ENCODE measurements at regions not wholly inside any gene's neighbourhood (a gene's known extent, or its start where the extent isn't known, plus 50 kb on each side); places are given as distances from the start of the nearest gene placed in this dataset.

DNA sequence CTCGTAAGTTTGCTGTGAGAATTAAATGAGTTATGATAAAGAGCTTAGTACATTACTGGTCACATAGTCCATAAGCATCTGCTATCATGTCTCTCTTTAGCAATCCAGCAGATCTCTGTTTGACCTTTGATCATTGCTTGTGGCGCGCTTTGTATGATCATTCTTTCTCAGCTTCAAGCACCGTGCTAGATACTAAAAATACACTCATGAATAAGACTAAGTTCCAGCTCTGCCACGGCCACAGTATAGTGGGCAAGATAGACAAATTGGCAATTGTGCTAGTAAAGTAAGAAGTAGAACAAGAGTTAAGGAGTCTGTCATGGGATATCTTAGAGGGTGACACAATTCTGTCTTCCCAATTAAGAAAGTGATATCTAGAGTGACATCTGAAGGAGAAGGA, 75.2 kb upstream of the ADGRF1 start:
- no peak for DNase-seq (ENCODE audit: low spot score)

DNA sequence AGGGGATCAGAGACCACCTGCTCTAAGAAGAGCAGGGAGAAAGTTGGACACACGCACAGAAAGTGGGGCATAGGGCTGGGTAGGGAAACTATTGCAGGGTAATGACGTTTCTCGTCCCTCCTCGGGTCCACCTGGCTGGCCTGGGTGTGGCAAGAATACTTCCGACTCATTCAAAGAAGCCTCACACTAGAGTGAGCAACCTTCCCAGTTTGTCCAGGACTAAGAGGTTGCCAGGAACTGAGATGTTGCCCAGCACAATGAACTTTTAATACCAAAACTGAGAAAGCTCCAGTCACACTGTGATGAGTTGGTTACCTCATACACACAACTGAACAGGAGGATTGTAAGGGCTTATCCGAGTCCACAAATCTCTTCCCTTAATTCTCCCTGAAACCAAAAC, 74.5 kb upstream of the ADGRF1 start:
- DNase-seq (ENCODE audit: low spot score), result no peak

DNA sequence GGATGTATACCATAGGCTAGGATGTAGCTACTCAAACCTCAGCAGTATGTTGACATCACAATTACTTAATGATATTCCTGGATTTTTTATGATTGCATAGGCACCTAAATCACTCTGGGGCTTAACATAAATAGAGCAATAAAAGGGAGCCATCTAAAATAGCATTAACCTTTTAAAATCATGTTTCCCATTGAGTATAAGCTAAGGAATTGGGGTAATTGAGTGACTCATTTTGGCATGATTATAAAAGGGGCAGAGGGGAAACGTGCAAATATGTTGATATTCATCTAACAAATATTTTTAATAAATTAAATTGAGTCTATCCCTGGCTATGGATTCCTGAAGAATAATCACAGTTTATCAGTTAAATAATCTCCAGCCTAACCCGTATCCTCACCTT, 74.0 kb upstream of the ADGRF1 start:
- no peak for DNase-seq (ENCODE audit: low spot score)

GRCh38 chr6:47114460-47114859, 72.3 kb upstream of the ADGRF1 start:
- DNase-seq (ENCODE audit: low spot score), result no peak

DNA sequence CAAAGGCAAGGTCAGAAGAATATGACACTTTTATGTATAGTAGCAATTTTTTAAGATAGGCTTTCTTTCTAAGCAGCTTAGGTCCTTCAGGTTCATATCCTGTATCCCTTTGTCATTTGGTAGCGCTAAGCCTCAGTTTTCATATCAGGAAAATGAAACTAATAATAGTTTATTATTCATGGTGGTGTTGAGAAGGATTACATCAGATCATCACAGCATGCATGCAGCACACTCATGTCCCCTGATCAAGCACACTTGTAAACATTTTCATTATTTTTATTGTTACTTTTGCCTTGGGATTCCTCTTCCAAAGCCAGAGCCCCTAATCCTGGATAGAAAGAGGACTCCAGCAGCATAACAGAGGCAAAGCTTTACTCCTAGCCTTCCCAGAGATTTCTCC, 70.2 kb upstream of the ADGRF1 start:
- no peak for DNase-seq (ENCODE audit: low spot score)

- no peak for DNase-seq (ENCODE audit: low spot score)
These were observed 69.6 kb upstream of the ADGRF1 start for GRCh38 chr6:47111685-47112084.

- no peak for DNase-seq (ENCODE audit: low spot score)
These were observed 67.1 kb upstream of the ADGRF1 start for GRCh38 chr6:47109281-47109680.

DNA sequence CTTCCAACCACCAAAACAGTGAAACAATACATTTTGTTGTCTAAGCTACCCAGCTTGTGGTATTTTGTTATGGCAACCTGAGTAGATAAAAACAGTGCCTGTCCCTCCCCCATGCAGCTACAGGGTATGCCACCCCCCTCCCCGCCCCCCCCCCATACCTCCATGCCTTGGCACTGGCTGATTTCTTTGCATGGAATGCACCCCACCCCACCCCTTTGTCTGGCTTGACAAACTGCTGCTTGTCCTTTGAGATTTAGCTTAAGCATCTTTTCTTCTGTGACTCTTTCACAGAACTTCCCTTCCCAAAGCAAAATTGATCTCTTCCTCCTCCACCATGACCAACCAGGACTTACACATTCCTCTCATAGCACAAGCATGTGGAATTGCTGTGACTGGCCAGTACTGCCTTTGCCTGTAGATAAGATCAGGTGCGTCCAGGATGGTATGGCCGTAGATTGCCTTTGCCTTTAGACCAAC, 64.6 kb upstream of the ADGRF1 start:
- no peak for DNase-seq (ENCODE audit: low spot score)

GRCh38 chr6:47106216-47106615, 64.1 kb upstream of the ADGRF1 start:
- no peak for DNase-seq (ENCODE audit: low spot score)

GRCh38 chr6:47105469-47106178, 63.5 kb upstream of the ADGRF1 start:
- no peak for DNase-seq (ENCODE audit: low spot score)

DNA sequence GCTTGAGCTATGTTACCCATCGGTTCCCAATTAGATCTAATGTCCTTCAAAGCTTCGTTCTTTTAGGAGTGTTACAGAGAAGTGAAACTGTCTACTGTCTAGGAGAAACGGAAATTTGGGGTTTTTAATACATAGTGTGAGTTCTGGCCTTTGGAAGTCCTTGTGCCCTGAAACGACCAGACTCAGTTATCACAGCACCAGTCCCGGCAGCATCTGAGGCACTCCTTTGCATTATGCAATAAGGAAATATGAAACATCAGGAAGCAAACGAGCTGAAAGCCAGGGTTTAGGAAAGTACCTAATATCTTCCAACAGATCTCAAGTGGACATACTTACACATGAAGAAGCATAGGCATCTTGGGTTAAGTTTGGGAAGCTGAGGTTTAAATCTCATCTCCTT, 61.8 kb upstream of the ADGRF1 start:
- peak; percentile 10 for DNase-seq (ENCODE audit: low spot score)

DNA sequence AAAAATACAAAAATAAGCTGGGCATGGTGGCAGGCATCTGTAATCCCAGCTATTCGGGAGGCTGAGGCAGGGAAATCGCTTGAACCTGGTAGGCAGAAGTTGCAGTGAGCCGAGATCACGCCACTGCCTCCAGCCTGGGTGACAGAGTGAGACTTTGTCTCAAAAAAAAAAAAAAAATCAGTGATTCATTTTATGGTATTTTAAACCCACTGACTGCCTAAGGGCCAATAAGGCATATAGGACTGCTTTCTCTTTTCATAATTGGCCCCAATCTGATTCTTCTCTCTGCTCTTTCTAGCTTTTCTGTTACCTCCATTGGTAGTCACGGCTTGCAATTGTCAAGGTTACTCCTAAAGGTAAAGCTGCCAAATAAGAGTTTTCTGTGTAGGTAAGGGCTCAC, 60.2 kb upstream of the ADGRF1 start:
- no peak for DNase-seq (ENCODE audit: low spot score)

DNA sequence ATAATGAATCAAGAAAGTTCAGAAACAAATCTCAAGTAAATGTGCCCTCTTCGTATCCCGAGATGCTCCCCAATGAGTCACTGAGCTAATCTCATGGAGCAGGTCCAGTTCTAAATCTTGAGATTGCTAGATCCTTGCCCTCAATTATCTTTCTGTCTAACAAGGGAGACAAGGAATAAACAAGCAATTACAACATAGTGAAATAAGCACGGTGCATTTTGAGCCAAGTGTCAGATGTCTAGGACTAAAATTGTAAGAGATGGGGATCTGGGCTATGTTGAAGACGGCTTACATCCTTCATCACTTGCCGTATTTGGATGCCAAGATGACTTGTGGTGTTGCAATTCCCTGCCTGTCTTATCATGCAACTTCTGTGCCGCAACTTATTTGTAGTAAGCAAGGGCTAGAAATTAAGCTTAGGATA, 56.5 kb upstream of the ADGRF1 start:
- DNase-seq (ENCODE audit: low spot score), result no peak

DNA sequence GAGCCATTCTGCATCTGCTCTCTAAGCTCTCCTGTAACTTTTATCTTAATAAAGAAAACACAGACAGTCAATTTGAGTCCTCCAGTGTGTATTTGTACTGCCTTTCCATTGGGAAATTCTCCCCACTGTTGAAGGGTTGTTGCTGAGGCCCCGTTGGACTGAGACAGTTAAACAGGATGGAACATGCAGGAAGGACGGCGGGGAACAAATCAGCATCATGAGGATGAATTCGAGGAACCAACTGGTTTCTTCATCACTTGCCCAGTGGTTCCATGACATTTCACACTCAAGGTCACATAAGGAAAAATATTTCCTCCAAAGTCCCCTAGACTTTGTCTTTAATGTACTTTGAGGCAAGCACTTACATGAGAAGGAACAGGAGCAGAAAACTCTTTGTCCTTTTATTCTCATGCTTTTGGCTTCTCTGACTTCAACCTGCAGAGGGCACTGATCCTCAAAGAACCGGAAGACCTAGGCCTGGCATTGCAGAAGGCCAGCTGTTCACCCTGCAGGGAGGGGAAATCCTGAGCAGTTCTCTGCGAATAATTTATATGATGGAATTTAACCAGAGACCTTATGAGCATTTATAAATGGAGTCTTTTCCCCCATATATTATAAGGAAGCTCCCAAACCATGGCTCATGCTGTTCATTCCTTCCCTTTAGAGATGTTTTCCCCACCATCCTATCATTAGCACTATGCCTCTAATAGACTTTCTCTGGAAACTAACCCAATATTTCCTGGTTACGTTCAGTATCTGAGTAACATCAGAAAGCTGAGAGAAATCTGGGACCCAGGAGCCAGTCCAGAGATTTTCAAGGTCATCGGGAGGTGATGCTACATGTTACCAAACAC, 55.2 kb upstream of the ADGRF1 start:
- peak; percentile 77 for DNase-seq (ENCODE audit: low spot score)

DNA sequence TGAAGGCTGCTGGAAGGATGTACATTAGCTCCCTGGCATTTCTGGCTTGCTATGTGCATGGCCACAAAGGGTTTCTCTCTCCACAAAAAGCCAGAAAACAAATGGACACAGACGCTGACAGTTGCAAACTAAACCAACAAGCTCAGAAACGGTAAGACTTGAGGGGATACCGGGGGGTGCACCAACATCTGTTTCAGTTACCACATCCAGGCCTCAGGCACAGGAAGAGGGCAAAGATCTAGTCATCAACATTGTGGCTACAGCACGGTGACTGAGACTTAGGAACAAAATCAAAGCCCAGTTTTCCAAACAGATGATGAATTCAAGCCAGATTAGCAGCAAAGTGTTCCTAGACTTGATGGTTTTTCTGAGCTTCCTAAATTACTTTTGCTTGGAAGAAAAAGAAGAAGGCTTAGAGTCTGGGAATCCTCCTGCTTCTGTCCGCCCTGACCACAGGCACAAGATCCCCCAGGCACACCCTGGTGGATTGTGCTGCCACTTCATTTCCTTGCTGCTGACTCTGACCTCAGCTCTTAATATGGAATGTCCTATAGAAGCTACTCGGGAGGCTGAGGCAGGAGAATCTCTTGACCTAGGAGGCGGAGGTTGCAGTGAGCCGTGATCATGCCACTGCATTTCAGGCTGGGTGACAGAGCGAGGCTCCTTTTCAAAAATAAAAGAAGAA, 54.2 kb upstream of the ADGRF1 start:
- no peak for DNase-seq (ENCODE audit: low spot score)

- DNase-seq (ENCODE audit: low spot score), result no peak
These were observed 52.3 kb upstream of the ADGRF1 start for GRCh38 chr6:47094241-47094925.

DNA sequence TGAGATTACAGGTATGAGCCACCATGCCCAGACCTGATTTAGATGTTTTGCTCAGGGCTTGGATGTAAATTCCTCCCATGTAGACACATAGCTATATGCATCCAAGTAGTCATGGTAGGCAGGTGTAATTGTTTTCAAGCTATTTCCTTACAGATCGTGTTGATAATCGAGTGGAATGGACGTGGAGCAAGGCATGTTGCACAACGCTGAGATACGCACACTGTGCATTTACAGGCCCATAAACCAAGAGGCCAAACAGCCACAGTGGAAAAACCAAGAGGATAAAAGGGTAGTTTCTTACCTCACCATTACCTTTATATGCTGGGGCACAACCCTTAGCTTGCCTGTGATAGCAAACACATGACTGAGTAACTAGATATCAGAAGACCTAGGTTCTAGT, 51.0 kb upstream of the ADGRF1 start:
- DNase-seq (ENCODE audit: low spot score), result no peak

DNA sequence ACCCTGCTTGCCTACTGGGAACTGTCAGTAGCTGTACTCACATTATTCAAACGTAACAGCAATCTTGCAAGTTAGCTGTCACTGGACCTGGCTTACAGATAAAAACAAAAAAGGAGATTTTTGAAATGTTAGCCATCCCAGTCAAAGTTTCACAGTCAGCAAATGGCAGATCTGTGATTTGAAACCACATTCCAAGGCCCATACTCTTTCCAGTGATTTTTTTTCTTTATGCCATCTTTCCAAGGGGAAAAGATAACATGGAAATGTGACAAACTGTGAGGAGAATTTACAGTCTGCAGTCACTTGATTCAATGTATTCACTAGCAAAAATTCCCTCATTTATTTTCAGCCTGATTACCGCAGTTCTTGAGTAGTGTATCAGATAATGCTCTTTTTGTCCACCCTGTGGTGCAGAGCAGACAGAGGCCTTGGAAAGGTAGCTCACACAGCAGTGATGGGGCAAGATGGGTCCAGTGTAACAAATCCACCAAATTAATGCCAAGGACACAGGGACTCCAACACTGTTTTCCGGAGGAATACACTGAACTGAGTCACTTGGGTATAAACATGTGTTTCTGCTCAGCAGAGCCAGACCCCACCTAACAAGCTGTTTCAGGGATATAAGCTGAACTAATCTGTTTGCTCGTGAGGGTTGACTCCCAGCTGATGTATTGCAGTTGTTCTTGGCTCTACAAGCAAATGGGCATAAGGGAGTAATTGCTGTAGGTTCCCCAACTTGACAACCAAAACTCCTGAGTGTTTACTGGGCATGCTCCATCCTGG, 49.9 kb upstream of the ADGRF1 start:
- no peak for DNase-seq (ENCODE audit: low spot score)
